GM21723 (cell line): ENCODE measurements at regions not wholly inside any gene's neighbourhood (a gene's known extent, or its start where the extent isn't known, plus 50 kb on each side); places are given as distances from the start of the nearest gene placed in this dataset.
"Not testable (repeated sequence)": the region's sequence is repeated elsewhere in the genome, so short reads cannot be mapped to it uniquely, and the experiment has no call there.

Experiments used
- ATAC-seq: cut with Tn5 transposase; IDR thresholded peaks from one replicate; pipeline ENCODE4 v1.9.1; 2021; ENCODE audit warnings: mild to moderate bottlenecking, moderate library complexity; ENCODE audit not compliant: unreplicated experiment

DNA sequence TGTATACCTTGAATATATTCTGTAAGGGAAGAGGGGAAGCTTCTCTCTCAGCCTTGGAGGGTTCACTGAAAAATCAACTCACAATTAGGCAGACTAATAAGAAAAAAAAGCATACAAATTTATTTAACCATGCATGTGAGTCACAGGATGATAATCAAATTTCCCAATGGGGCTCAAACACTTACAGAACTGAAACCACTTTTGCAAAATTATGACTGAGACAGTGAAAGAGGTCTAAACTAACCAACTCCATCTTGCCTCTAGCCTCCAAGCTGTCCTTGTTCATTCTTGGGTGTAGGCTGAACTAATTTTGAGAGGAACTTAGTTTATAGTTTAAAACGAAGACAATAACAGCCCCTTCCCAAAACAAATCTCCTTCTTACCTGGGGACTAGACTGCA, 618.3 kb upstream of the AUTS2 start:
- no peak for ATAC-seq

DNA sequence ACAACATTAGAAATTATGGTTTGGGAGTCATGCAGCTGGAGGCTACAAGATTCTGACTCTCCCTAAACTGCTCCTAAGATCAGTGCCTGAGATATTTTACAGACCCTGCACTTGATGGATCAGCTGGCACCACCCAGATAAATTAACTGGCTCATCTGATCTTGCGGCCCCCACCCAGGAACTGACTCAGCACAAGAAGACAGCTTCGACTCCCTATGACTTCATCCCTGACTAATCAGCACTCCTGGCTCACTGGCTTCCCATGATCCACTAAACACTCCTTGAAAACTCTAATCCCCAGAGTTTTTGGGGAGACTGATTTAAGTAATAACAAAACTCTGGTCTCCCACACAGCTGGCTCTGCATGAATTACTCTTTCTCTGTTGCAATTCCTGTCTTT, 617.8 kb upstream of the AUTS2 start:
- ATAC-seq, result not testable (repeated sequence)

DNA sequence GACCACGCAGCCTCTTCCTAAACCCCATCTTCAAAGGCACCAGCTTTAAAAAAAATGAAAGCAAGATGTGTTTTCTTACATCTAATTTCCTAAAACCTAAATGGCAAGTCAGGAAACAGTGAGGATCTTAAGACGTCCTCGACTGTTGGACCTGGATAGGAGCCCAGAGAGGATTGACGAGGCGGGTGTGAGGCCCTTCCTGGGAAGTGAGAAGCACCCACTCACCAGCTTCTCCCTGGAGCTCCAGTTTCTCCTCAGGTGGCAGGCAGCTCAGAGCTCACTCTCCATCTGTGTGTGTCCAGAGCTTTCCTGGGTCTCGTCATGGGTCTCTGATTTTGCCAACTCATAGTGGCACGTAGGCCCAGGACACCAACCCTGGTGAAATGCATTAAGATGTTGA, 614.0 kb upstream of the AUTS2 start:
- no peak for ATAC-seq

DNA sequence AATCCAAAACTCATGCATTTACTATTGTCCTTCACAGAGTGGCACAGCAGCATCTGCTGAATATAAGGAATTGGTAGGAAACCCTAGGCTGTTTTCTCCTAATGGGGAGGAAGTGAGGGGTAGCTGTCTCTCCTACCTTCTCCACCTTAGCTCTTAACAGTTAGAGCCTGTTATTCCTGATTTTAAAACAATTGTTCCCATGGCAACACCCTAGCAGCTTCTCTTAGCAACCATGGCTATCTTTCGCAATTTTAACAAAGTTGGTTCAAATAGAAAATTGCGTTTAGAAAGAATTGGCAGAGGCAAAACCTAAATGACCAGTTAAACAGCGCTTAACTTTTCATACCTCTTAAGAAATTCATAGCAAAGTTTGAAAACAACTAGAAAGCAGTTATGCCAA, 603.4 kb upstream of the AUTS2 start:
- ATAC-seq, result no peak

DNA sequence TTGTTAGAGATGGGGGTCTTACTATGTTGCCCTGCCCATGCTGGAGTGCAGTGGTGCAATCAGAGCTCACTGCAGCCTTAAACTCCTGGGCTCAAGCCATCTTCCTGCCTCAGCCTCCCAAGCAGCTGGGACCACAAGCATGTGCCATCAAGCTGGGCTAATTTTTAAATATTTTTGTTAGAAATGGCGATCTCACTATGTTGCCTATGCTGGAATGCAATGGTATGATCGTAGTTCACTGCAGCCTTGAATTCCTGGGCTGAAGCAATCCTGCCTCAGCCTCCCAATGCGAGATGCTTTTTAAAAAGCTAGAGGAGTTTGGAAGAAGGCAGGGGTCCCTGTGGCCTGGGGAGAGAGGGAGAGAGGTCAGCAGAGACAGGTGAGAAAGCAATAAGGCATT, 600.1 kb upstream of the AUTS2 start:
- ATAC-seq, result no peak

DNA sequence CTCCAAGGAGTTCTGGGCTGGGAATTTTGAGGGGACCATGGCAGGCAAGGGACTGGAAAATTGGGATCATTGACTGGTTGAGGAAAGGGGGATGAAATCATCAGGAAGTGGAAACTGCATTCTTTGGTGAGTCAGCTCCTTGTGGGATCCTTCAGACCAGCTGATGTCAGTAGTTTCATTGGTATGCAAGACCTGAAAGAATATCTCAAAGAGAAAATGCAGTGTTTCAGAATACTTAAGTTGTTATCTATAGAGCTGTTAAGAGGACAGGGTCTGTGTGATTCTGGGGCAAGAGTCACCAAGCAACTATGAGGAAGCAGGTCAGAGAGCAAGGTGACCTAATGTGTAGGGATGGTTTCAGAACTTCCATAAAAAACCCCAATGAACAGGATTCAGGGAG, 595.9 kb upstream of the AUTS2 start:
- no peak for ATAC-seq

DNA sequence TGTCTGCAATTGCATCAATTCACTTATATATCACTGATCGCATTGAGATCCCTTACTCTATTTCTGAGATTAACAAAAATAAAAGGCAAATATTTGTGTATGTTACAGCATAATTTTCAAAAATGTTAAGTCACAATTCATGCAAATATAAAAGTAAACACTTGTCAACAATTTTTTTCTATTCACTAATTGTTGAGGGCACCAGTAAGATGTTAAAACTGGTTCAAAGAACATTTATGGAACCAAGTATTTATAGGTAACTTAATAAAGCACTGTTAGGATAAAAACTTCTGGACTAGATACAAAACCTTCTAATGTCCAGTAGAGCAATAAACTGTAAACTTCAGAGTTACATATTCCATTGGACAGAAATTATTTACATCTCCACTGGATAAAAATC, 586.1 kb upstream of the AUTS2 start:
- ATAC-seq, result no peak

DNA sequence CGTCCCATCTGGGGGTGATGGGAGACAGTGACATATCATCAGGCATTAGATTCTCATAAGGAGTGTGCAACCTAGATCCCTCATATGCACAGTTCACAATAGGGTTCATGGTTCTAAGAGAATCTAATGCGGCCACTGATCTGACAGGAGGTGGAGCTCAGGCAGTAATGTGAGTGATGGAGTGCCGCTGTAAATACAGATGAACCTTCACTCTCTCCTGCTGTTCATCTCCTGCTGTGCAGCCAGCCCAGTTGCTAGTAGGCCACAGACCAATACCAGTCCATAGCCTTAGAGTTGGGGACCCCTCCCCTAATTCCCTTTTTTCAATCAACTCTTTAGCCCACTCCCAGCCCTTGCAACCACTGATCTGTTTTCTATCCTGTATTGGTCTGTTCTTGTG, 581.1 kb upstream of the AUTS2 start:
- no peak for ATAC-seq

DNA sequence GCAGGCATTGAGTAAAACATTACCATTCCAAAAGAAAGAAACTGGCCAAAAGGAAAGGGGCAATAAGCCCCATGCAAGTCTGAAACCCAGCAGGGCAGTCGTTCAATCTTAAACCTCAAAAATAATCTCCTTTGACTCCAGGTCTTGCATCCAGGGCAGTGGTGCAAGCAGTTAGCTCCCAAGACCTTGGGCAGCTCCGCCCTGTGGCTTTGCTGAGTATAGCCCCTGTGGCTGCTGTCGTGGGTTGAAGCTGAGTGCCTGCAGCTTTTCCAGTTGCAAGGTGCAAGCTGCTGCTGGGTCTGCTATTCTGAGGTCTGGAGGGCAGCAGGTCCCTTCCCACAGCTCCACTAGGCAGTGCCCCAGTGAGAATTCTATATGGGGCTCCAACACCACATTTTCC, 580.1 kb upstream of the AUTS2 start:
- ATAC-seq, result no peak

DNA sequence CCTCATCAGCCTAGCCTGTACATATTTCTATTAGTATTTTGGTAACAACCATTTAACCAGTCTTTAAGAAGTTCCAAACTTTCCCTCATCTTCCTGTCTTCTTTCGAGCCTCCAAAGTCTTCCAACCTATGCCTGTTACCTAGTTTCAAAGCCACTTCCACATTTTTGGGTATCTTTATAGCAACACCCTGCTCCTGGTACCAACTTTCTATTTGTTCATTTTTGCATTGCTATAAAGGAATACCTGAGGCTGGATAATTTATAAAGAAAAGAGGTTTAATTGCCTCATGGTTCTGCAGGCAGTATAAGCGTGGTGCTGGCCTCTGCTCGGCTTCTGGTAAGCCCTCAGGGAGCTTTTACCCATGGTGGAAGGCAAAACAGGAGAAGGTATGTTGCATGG, 578.8 kb upstream of the AUTS2 start:
- ATAC-seq, result no peak

DNA sequence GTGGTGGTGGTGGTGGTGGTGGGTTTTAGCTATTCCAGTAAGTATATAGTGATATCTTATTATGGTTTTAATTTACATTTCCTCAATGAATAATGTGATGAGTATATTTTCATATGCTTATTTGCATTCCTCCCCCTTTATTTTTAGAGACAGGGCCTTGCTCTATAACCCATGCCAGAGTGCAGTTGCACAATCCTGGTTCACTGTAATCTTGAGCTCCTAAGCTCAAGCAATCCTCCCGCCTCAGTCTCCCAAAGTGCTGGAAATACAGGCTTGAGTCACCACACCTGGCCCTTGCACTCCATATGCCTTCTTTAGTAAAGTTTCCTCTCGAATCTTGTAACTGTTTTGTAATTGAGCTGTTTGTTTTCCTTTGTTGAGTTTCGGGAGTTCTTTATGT, 577.7 kb upstream of the AUTS2 start:
- no peak for ATAC-seq

DNA sequence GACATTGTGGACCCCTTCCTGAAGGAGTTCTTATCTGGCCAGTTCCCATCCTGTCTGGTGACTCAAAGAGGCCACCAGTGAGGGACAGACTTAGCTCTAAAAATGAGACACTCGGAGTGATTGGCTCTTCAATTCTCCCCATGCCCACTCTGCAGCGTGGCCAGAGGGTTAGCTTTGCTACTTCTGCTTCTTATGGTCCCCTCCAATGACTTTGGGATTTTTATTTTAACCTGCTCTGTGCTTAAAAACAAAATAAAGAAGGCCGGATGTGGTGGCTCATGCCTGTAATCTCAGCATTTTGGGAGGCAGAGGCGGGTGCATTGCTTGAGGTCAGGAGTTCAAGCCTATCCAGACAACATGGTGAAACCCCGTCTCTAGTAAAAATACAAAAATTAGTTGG, 573.0 kb upstream of the AUTS2 start:
- no peak for ATAC-seq

DNA sequence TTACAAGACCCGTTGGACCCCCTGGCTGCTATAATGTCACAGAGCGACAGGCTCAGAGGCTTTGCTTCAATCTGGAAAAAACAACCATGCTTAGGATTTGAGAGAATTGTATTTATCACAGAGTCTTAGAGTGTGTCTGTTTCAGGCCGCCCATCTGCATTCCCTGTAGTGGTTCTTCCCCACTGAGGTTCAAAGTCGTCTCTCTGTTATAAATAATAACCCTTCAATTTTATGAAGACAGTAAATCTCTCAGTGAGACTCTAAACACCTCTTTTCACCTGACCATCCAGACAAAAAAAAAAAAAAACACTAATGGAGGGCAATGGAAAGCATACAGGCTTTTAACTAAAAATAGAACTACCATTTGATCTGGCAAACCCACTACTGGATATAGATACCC, 565.4 kb upstream of the AUTS2 start:
- no peak for ATAC-seq

DNA sequence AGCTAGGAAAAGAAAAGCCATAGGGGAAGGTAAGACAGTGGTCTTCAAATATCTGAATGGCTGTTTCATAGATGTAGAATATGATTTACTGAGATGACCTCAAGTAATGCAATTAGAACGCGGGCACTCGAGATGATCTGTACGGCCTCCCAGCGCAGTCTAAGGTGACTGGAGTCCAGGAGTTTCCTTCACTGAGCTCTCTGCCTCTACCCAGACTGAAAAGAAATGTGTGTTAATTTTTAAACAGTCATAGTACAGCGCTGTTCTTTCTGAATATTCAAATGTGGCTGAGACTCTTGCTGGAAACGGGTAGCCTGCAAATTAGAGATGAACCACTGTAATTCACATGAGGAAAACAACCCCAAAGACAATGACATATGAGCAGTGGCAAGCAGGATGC, 562.4 kb upstream of the AUTS2 start:
- no peak for ATAC-seq

DNA sequence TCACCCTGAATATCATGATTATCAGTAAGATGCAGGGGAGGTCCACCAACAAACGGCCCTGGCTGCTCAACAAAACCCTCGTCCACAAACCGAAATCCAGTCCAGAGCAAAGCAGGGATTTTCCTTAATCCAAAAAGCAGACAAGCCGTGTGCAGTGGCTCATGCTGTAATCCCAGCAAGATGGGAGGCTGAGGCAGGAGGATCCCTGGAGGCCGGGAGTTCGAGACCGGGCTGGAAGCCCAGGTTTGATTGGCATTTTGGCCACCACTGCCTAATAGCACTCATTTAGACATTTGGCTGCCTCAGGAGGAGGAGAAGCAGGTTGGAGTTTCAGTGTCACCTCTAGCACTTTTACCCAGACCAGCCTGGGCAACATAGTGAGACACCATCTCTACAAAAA, 562.0 kb upstream of the AUTS2 start:
- no peak for ATAC-seq

DNA sequence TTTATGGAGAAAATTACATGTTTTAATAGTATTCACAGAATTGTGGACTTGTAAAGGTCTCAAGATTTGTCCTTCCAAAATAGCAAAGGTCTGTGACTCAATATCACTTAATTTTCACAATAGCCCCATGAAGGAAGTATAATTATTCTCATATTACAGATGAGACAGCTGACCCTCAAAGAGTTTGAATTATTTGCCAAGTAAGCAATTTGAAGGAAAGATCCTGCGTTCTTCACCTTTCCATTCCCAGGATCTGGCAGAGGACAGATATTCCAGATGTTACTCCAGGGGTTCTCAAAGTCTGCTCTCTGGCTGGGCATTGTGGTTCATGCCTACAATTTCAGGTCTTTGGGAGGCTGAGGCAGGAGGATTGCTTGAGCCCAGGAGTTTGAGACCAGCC, 559.4 kb upstream of the AUTS2 start:
- no peak for ATAC-seq

DNA sequence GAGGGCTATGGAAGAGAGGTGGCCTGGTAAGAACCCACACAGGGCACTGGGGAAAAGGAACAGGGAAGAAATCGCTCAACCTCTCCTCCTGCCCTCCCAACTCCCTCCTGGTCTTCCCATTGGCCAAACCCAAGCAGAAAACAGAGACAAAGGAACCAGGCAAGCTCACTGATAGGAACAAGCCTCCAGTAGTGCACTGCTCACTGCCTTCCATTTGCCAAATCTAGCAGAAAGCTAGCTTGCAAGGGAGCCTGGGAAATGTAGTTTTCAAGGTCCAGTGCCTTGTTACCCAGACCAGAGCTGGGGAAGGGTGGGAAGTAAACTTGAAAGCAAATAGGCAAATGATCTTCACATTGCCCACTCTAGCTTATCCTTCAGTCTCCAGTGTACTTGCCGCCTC, 556.1 kb upstream of the AUTS2 start:
- no peak for ATAC-seq

DNA sequence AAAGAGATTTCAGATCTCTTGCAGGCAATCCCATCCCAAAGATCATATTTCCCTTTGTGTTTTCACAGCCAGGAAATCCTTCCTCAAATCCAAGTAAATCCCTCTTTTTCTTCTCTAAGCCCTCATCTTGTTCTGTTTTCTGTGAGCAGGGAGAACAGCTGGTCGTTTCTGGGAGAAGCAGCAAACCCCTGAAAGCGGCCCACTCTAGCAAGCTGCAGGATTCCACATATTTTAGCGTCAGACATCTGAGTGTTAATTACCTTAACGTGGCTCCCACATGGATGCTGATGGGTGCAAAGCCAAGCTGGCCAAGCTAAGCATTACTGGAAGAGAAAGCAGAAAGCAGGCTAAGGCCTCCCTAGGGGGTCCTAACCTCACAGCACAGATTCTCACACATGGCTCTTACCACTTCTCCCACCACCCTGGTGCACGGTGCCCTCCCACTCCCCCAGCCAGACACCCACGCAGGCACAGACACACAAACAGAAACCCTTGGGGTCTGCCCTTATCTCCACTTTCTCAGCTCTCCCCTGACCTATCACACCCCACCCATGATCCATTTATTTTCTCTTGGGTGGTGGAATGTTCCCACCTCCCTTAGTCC, 551.0 kb upstream of the AUTS2 start:
- ATAC-seq, result no peak

DNA sequence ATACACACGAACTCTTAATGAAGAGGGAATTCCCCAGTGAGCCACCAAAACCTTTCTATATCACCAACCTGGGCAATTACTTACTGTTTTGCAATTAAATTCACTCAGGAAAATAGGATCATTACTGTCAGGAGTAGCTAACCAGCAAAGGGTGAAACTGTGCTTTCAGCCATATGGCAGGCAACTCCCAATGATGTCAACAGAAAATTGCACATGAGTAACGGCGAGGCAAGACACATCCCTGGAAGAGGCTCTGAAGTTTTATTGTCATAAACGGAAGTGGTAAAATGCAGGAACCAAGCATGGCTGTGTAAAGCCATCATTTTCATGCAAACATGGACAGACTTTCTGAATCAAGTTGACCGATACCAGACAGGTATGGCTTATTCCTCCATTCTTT, 548.9 kb upstream of the AUTS2 start:
- no peak for ATAC-seq

DNA sequence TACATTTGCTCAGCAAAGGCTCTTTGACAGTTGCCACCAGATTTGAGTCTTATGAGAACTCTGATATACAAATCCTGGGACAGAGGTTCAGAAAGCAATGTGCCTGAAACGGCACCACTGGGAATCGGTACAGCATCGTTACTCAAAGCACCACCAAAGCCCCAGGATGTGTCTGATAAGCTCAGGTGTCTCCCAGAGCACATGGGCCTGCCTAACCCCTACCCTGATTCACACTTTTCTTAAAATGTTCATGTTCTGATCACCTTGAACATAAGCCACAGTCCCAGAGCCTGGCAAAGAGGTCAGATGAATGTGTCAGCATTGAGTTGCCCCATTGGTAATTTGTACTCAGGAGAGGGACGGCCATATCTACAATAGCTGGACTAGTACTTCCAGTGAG, 545.8 kb upstream of the AUTS2 start:
- no peak for ATAC-seq

DNA sequence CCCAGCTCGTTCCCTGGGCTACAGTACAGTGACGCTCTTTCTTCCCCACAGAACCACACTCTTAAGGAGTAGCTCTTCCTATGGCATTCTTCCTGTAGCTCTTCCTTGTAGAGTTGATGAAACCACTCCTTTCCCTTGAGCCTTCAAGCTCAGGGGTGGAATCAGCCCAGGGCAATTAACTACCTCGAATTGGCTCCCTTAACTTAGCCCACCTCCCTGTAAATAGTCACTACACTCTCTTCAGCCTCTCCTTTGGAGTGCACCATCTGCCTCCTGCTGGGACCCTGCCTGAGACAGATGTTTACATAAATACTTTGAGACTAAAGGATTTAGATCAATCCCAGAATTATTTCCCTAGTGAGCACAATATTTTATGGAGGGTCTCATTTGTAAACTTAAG, 537.8 kb upstream of the AUTS2 start:
- no peak for ATAC-seq

DNA sequence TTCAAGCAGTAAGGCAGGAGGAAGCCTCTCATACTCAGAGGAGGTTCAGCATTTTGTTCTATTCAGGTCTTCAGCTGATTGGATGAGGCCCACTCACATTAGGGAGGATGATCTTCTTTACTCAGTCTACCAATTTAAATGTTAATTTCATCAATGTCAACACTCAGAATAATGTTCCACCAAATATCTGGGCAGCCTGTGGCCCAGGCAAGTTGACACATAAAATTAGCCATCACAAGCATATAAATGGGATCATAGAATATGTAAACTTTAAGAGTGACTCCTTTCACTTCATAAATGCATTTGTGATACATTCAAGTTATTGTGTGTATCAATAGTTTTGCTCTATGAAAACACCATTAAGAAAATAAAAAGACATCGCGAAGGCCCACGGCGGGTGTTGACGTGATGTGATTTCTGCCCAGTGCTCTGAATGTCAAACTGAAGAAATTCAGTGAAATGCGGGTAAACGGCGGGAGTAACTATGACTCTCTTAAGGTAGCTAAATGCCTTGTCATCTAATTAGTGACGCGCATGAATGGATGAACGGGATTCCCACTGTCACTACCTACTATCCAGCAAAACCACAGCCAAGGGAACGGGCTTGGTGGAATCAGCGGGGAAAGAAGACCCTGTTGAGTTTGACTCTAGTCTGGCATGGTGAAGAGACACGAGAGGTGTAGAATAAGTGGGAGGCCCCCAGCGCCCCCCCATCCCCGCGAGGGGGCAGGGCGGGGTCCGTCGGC, 536.1 kb upstream of the AUTS2 start:
- ATAC-seq, result no peak

DNA sequence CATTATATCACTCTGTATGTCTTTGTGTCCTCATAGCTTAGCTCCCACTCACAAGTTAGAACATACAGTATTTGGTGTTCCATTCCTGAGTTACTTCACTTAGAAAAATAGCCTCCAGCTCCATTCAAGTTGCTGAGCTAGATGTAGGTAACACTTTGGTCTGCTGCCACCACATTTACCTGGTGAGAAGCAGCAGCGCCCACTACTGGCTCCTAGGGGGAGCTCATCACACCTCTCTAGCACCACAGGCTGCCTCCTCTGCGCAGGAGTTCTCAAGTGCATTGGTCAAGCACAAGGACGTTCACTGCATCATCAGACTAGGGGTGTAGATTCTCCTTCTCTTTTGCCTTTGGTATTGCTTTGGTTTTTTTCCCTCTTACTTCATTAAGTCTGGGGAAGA, 530.9 kb upstream of the AUTS2 start:
- ATAC-seq, result no peak
